HG03103 (cell line): ENCODE measurements at regions not wholly inside any gene's neighbourhood (a gene's known extent, or its start where the extent isn't known, plus 50 kb on each side); places are given as distances from the start of the nearest gene placed in this dataset.
"Not testable (repeated sequence)": the region's sequence is repeated elsewhere in the genome, so short reads cannot be mapped to it uniquely, and the experiment has no call there.

Experiments
- ATAC-seq: cut with Tn5 transposase; IDR thresholded peaks from one replicate; pipeline ENCODE4 v1.9.1; 2021; ENCODE audit warnings: low read depth; ENCODE audit not compliant: unreplicated experiment

DNA sequence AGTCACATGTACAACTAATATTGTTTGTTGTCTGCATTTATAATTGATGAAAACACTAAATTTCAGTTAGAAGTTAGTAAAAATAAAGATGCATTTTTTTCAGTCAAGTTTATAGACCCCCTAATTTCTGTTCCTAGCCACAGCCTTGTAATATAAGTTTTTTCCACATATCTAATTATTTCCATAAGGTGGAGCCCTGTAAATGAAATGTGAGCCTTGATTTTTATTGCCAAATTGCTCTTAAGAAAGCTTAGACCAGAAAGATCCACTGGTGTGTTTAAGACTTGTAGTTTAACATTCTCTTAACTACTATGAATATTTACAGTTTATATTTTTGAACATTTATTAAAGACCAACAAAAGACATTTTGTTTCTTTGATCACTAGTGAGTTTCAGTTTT, 322.1 kb upstream of the RGS6 start:
- ATAC-seq: no peak

DNA sequence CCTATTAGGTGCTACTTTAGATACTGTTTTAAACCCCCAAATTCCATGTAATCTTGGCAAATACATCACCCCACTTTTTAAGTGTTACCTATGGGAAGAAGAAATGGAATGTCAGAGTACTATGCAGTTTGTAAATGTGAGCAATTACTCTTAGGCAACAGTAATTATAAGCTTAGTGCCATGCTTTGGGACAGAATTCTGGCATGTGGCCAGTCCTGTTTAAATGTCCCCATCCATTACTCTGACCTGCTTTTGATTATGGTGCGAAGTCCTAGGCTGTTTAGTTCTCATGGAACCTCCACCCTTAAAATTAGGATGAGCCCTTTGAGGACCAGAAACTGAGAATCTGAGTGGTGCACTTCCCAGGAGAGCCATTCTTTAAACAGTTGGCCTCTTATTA, 321.4 kb upstream of the RGS6 start:
- ATAC-seq: no peak

GRCh38 chr14:71613168-71613567, 319.1 kb upstream of the RGS6 start:
- ATAC-seq: no peak

GRCh38 chr14:71616013-71616412, 316.2 kb upstream of the RGS6 start:
- ATAC-seq: no peak

- ATAC-seq: no peak
Measured at GRCh38 chr14:71618047-71618446, 314.2 kb upstream of the RGS6 start.

DNA sequence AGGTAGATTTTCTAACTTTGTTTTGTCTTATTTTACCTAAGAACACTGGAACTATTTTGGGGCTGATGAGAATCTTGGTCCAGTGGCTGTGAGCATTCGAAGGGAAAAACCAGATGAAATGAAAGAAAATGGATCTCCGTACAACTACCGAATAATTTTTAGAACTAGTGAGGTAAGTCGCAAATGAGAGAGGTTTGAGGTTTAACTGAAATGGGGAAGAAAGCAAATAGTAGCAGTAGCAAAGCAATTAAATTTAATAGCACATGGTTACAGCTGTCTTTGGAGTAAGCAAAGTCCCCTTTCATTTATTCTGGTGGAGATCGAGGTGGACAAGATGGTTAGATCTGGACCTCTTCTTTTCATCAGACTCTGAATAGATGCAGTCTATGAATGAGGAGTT, 313.5 kb upstream of the RGS6 start:
- no peak for ATAC-seq

DNA sequence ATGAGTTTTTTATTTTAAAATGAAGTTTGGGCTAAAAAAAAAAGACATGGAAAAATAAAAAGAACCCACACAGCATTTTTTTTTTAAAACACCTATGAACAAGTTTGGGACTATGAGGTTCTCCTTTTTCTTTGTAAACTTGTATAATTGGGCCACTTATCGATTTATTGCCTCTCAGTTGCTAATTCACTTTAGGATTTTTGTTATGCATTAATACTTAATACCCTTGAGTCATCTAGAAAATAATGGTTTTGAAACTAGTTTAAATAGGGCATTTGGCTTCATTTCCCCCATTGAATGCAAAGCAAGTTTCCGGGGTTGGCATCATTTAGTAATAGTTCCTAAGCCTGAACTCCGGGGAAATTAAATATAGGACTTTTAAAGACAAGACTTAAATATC, 312.8 kb upstream of the RGS6 start:
- ATAC-seq: no peak

DNA sequence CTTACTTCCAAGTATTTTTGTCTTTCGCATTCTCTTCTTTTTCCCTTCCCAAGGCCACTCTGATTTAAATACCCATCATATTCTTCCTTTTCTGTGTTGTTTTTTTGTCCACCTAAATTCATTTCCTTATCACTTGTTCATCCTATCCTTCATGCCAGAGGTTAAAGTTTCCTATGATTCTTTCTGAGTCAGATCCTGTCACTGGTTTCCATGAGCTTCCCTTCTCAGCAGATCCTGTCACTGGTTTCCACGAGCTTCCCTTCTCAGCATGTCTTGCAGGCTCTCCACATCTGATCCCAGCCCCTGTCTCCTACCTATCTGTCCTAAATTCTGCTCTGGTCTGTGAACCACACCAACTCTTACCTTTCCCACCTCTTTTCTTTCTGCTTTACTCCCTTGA, 311.8 kb upstream of the RGS6 start:
- no peak for ATAC-seq

- ATAC-seq: no peak
Measured at GRCh38 chr14:71621276-71621675, 311.0 kb upstream of the RGS6 start.

DNA sequence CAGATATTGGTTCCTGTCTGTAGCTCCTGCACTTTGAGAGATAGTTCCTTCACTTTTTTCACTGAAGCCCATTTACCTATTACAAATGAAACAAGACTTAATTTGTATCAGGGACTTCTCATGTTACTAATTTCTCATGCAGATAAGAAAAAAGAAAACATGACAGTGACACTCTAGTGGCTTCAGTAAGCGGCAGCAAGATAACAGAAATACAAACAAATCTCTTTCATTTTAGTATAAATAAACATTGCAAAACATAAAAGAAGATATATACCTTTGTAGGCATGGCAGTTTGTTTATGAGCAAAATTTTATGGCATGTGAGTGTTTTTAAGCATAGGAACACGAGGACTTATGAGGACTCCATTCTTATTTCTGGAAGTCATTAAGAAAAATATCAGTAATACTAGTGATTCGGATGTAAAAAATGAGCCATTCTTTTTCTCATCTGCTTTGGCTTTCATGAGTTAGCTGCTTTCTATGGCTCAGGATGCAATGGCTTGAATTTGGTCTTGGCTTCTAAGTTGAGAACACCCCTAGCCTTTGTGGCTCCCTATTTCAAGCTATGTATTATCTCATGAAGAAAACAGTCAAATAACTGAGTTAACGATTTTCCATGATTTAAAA, 310.1 kb upstream of the RGS6 start:
- ATAC-seq: no peak

- ATAC-seq: no peak
Measured at GRCh38 chr14:71623939-71624338, 308.3 kb upstream of the RGS6 start.

GRCh38 chr14:71625175-71625574, 307.1 kb upstream of the RGS6 start:
- ATAC-seq: no peak

DNA sequence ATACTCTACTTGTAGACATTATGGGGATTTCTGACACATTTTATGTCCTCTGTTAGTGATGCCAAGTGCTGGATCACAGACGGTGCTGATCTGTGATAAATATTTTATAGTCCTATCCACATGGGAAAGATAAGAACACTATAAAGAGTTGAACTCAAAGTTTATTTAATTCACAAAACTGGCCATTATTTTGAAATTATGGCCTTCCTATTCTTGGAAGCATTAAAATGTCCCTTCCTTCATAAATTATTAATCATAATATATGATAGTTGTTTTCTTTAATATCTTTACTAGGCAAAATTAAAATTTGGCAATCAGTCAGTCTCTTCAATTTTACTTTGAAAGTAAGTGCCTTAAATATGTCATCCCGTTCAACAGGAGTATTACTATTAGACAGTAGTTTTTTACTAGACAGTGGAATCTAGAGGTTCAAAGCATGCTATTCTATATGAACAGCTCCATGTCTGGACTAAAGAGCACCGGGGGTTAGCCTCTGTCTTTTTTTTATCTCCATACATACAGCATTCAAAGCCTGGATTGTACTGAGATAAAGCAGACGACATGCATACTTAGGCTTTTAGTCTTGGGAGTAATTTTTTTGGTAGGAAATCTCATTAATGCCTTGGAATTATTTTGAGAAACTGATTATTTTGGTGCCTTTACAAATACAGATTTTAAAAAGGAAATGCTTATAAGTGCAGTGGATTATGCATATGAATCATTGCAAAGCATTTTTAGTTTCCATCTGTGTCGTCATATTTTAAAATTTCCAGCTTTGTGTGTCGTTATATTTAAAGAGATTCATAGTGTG, 306.1 kb upstream of the RGS6 start:
- no peak for ATAC-seq

GRCh38 chr14:71628433-71628832, 303.8 kb upstream of the RGS6 start:
- ATAC-seq: no peak

- no peak for ATAC-seq
Measured at GRCh38 chr14:71629250-71629649, 303.0 kb upstream of the RGS6 start.

DNA sequence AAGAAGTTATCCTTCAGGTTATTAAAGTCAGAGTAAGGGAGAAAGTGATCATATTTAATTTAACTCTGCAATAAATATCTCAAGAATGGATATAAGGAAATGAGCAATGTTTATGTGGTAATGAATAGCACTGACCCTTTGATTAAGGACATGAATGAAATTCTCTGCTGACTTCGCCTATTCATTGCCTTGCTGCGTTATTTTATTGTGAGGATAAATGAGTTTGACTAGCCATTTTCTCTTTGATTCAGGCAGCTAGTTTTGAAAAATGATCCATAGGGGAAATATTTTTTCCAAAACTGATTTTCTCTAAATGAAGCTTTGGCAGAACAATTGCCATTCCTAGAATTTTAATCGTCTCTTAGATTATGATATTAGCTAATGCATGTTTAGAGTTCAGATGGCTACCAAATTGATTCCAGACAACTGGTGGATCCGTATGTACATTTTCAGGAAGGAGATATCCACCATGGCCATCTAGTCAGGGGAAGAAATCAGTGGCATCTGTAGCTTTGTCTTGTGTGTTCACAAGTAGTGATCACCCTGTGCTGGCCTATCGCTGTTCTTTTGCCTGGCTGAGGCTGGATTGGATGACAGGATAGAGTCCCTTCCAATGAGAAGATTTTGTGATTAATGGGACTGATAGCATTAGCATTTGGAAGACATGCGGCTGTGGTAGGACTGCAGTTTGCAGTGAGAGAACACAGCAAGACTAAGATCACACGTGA, 302.3 kb upstream of the RGS6 start:
- no peak for ATAC-seq

GRCh38 chr14:71631030-71631429, 301.2 kb upstream of the RGS6 start:
- ATAC-seq: not testable (repeated sequence)

DNA sequence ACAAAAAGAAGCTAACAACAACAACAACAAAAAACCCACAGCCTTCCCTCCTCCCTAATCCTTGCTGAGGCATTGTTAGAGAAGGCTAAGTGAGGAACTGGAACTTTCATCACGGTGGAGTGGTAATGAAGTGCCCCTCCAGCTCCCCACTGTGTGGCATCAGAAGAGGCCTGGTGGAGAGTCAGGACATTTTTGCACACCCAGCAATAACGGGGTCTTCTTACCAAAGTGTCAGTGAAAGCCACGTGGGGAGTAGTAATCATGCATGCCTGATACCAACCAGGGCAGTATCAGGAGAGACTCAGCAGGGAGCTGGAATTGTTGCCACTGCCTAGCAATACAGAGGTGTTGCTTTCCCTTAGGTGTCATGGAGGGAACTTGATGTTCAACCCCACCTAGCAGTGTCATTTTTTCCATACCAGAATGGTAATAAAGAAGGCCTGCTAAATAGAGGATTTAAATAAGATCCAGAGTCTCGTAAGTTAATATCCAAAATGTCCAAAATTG, 299.7 kb upstream of the RGS6 start:
- ATAC-seq: no peak

DNA sequence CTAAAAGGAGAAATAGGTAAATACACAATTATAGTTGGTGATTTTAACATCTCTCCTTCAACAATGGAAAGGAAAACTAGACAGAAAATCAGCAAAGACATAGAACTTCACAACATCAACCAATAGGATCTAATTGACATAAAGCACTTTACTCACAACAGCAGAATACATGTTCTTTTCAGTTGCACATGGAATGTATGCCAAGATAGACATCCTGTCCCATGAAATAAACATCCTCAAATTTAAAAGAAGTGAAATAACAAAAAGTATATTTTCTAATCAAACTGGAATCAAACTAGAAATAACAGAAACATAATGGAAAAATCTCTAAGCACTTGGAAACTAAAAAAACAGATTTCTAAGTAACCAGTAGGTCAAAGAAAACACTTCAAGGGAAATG, 296.2 kb upstream of the RGS6 start:
- ATAC-seq: no peak

DNA sequence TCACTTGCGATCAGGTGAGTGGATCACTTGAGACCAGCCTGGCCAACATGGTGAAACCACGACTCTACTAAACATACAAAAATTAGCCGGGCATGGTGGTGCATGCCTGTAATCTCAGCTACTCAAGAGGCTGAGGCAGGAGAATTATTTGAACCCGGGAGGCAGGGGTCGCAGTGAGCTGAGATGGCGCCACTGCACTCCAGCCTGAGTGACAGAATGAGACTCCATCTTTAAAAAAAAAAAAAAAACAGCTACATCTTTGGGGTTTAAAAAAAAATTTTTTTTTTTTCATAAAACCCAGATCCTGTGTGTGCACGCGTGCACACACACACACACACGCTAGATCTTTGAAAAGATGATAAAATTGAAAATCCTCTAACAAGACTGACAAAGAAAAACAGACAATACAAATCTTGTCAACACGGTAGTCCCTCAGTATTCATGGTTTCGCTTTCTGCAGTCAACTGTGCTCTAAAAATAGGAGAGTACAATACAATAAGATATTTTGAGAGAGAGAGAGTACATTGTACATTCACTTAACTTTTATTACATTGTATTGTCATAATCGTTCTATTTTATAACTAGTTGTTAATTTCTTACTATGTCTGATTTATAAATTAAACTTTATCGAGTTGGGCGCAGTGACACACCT, 295.3 kb upstream of the RGS6 start:
- no peak for ATAC-seq
